Astrocyte (in vitro differentiated cells and primary cell): ENCODE measurements at regions not wholly inside any gene's neighbourhood (a gene's known extent, or its start where the extent isn't known, plus 50 kb on each side); places are given as distances from the start of the nearest gene placed in this dataset.

Experiments used
- EZH2 ChIP-seq: IDR thresholded peaks from 2 replicates; pipeline ENCODE4 v1.6.1; 2012; ENCODE audit warnings: mild to moderate bottlenecking, low read length, inconsistent platforms; ENCODE audit not compliant: insufficient read depth
- TF ChIP-seq, protein P1 (sequence below): IDR thresholded peaks from 2 replicates; pipeline ENCODE4 v1.5.1; 2011; ENCODE audit warnings: low read depth, mild to moderate bottlenecking, inconsistent platforms, low read length, moderate library complexity; ENCODE audit not compliant: insufficient read depth

DNA sequence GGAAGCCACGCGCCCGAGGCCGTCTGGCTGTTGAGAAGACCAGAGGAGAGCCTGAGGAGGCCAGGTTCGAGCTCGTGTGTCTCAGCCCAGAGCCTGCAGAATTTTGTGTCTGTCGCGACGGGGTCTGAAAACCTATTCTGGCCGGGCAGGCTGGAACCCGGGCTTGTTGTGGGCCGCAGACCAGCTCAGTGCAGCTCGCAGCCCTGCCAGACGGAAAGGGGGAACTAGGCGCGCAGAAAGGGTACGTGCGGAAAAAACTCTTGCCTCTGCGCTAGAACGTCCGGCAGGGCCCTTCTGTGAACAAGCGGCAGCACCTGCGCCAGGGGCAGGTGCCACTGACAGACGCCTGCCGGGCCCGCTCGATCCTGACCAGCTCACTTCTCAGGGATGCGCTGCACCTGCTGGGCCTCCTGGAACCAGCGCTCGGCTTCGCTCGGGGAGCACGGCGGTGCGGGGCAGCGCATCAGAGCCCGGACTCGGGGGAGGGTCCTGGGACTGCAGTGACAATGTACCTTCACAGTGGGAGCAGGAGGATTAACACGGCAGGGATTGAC, 409.3 kb downstream of the BRD1 start:
- TF ChIP-seq, protein P1, sequence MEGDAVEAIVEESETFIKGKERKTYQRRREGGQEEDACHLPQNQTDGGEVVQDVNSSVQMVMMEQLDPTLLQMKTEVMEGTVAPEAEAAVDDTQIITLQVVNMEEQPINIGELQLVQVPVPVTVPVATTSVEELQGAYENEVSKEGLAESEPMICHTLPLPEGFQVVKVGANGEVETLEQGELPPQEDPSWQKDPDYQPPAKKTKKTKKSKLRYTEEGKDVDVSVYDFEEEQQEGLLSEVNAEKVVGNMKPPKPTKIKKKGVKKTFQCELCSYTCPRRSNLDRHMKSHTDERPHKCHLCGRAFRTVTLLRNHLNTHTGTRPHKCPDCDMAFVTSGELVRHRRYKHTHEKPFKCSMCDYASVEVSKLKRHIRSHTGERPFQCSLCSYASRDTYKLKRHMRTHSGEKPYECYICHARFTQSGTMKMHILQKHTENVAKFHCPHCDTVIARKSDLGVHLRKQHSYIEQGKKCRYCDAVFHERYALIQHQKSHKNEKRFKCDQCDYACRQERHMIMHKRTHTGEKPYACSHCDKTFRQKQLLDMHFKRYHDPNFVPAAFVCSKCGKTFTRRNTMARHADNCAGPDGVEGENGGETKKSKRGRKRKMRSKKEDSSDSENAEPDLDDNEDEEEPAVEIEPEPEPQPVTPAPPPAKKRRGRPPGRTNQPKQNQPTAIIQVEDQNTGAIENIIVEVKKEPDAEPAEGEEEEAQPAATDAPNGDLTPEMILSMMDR = no peak
- no peak for TF ChIP-seq EZH2
